GM19438 (cell line): ENCODE measurements at regions not wholly inside any gene's neighbourhood (a gene's known extent, or its start where the extent isn't known, plus 50 kb on each side); places are given as distances from the start of the nearest gene placed in this dataset.
A peak's percentile ranks its signal among the peaks of the same experiment; 100 is the strongest.
"Not testable (repeated sequence)": the region's sequence is repeated elsewhere in the genome, so short reads cannot be mapped to it uniquely, and the experiment has no call there.

ENCODE experiments used
- ATAC-seq: cut with Tn5 transposase; IDR thresholded peaks from one replicate; pipeline ENCODE4 v1.9.1; 2021; ENCODE audit warnings: low read depth; ENCODE audit not compliant: unreplicated experiment

- no peak for ATAC-seq
Measured at GRCh38 chr6:137707038-137707589, 159.9 kb upstream of the TNFAIP3 start.

GRCh38 chr6:137707590-137708360 lies 159.3 kb upstream of the TNFAIP3 start:
- ATAC-seq = peak; percentile 69

GRCh38 chr6:137708481-137708880 lies 158.6 kb upstream of the TNFAIP3 start:
- no peak for ATAC-seq

GRCh38 chr6:137709424-137710236 lies 157.4 kb upstream of the TNFAIP3 start:
- no peak for ATAC-seq

GRCh38 chr6:137711972-137712371 lies 155.1 kb upstream of the TNFAIP3 start:
- no peak for ATAC-seq

- no peak for ATAC-seq
Measured at GRCh38 chr6:137712587-137712986, 154.5 kb upstream of the TNFAIP3 start.

- no peak for ATAC-seq
Measured at GRCh38 chr6:137715589-137716045, 151.4 kb upstream of the TNFAIP3 start.

- no peak for ATAC-seq
Measured at GRCh38 chr6:137717074-137718073, 149.7 kb upstream of the TNFAIP3 start.

GRCh38 chr6:137718903-137719302 lies 148.2 kb upstream of the TNFAIP3 start:
- ATAC-seq = not testable (repeated sequence)

- no peak for ATAC-seq
Measured at GRCh38 chr6:137722749-137723272, 144.2 kb upstream of the TNFAIP3 start.

GRCh38 chr6:137723273-137724017 lies 143.6 kb upstream of the TNFAIP3 start:
- no peak for ATAC-seq

- no peak for ATAC-seq
Measured at GRCh38 chr6:137724018-137724403, 143.0 kb upstream of the TNFAIP3 start.

- ATAC-seq = no peak
Measured at GRCh38 chr6:137724495-137725211, 142.4 kb upstream of the TNFAIP3 start.

- no peak for ATAC-seq
Measured at GRCh38 chr6:137725949-137726348, 141.1 kb upstream of the TNFAIP3 start.

GRCh38 chr6:137726582-137726981 lies 140.5 kb upstream of the TNFAIP3 start:
- no peak for ATAC-seq

GRCh38 chr6:137727216-137727765 lies 139.8 kb upstream of the TNFAIP3 start:
- ATAC-seq = no peak

GRCh38 chr6:137728386-137729349 lies 138.4 kb upstream of the TNFAIP3 start:
- no peak for ATAC-seq
